GM10266 (cell line): ENCODE measurements at regions not wholly inside any gene's neighbourhood (a gene's known extent, or its start where the extent isn't known, plus 50 kb on each side); places are given as distances from the start of the nearest gene placed in this dataset.
"Not testable (repeated sequence)": the region's sequence is repeated elsewhere in the genome, so short reads cannot be mapped to it uniquely, and the experiment has no call there.

Source experiments
- DNase-seq: peaks from one replicate; pipeline ENCODE4 v3.0.0; 2012; ENCODE audit errors: extremely low spot score
- CTCF ChIP-seq: IDR thresholded peaks from 2 replicates; pipeline ENCODE4 v1.5.1; 2012; ENCODE audit warnings: mild to moderate bottlenecking, low read depth; ENCODE audit not compliant: control insufficient read depth, insufficient read depth; ENCODE audit errors: missing control alignments

DNA sequence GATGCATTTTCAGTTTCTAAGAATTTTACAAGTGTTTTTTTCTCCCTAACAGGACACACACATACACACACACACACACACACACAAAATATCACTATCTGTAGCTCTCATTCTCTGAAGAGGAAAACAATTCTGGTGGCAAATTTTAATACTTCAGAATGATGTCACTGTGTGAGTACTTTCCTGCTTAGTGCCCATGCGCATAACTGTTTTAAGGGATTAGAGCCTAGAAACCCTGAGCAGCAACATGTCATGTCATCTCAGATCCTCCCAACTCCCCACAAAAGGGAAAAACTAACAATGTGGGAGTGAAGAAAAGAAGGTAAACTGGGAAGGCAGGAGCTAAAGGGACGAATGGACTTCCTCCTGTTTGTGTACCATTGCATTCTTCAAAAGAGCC, 401.2 kb downstream of the SPRY2 start:
- DNase-seq, result no peak
- TF ChIP-seq CTCF, result no peak

DNA sequence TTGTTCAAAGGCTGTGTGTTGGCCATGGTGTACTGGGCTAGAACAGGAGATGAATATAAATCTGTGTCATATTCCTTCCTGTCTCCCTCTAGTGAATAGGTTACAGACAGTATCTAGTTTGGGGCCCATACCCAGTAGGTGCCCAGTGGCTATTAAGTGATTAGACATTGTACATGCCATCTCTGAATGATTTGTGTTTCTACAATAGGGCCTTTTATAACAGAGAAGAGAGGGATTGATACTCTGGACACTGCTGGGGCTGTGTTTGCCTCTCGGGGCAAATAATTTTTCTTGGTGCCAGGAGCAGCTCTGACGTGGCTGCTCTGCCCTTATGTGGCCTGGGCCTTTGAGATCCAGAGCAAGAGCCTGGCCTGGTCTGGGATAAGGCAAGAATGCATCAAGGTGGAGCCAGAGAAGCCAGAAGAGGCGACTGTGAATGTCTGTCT, 403.1 kb downstream of the SPRY2 start:
- no peak for TF ChIP-seq CTCF
- DNase-seq, result no peak

GRCh38 chr13:79937311-79937710, 403.6 kb downstream of the SPRY2 start:
- no peak for TF ChIP-seq CTCF
- no peak for DNase-seq

- no peak for TF ChIP-seq CTCF
- DNase-seq, result no peak
Measured at GRCh38 chr13:79936368-79937136, 404.4 kb downstream of the SPRY2 start.

DNA sequence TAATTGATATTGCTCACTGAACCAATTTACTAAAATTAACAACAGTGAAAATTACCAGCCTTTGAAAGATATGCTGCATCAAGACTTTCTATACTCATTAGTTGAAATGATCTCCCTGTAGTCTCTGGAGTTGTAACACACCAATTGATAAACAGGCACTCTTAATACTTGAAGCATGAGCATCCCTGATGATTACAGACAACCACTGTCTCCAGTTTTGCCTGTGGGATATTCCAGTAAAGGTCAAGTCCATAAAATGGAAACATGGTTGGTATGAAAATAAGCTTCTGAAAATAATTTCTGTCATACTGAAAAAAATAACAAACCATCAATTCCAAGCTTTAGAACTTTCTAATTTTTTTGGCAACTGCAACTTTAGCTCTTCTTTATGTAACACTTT, 405.8 kb downstream of the SPRY2 start:
- DNase-seq, result no peak
- no peak for TF ChIP-seq CTCF

DNA sequence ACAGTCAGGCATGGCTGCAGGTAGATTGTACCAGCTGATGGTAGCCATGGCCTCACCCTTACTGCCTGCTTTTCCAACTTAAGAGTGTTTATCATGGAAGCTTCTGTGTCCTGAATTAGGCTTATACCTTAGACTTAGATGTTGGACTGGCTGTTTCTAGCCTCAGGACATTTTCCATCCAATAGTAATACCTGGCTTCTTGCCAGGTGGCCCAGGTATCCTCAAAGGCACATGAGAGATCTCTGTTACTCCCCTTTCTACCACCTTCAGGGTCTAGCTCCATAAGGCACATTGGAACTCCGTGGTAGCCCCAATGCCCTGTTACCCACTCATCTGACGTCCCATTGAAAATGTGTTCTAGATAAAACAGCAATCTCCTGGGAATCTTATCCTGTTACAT, 407.5 kb downstream of the SPRY2 start:
- DNase-seq, result no peak
- TF ChIP-seq CTCF, result no peak

GRCh38 chr13:79932556-79932955, 408.4 kb downstream of the SPRY2 start:
- no peak for TF ChIP-seq CTCF
- DNase-seq, result no peak

DNA sequence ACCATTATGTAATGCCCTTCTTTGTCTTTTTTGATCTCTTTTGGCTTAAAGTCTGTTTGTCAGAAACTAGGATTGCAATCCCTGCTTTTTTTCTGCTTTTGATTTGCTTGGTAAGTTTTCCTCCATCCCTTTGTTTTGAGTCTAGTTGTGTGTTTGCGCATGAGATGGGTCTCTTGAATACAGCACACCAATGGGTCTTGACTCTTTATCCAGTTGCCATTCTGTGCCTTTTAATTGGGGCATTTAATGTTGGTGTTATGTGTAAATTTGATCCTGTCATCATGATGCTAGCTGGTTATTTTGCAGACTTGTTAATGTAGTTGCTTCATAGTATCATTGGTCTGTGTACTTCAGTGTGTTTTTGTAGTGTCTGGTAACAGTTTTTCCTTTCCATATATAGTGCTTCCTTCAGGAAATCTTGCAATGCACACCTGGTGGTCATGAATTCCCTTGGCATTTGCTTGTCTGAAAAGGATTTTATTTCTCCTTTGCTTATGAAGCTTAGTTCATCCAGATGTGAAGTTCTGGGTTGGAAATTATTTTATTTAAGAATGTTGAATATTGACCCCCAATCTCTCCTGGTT, 416.9 kb downstream of the SPRY2 start:
- DNase-seq, result not testable (repeated sequence)
